GM18951 (cell line): ENCODE measurements at regions not wholly inside any gene's neighbourhood (a gene's known extent, or its start where the extent isn't known, plus 50 kb on each side); places are given as distances from the start of the nearest gene placed in this dataset.

Experiments used
- POLR2A ChIP-seq: IDR thresholded peaks from 4 replicates; pipeline ENCODE4 v1.6.1; 2011; ENCODE audit warnings: mild to moderate bottlenecking; ENCODE audit not compliant: insufficient read length, insufficient read depth; ENCODE audit errors: extremely low read depth
- in situ Hi-C: fragments of 300-500 bp; cut with MboI; formaldehyde crosslinking; loops from one replicate; pipeline ENCODE4 v1.12.0; 2022; ENCODE audit warnings: low sequenced_read_pairs, mixed read lengths, inconsistent platforms; ENCODE audit not compliant: unreplicated experiment

GRCh38 chr21:15430577-15430976, 299.2 kb upstream of the USP25 start:
- no peak for TF ChIP-seq POLR2A
- in situ Hi-C loops: no loop called here

GRCh38 chr21:15431053-15431452, 298.7 kb upstream of the USP25 start:
- in situ Hi-C loops: no loop called here
- TF ChIP-seq POLR2A: no peak

GRCh38 chr21:15433091-15433490, 296.7 kb upstream of the USP25 start:
- TF ChIP-seq POLR2A: no peak
- in situ Hi-C loops: no loop called here

GRCh38 chr21:15434163-15434905, 295.4 kb upstream of the USP25 start:
- TF ChIP-seq POLR2A: no peak
- in situ Hi-C loops: no loop called here

- TF ChIP-seq POLR2A: no peak
- in situ Hi-C loops: no loop called here
These were observed 293.8 kb upstream of the USP25 start for GRCh38 chr21:15436031-15436430.

- TF ChIP-seq POLR2A: no peak
- in situ Hi-C loops: no loop called here
These were observed 291.9 kb upstream of the USP25 start for GRCh38 chr21:15437883-15438282.

- in situ Hi-C loops: no loop called here
- TF ChIP-seq POLR2A: no peak
These were observed 290.1 kb upstream of the USP25 start for GRCh38 chr21:15439726-15440125.

- TF ChIP-seq POLR2A: no peak
- in situ Hi-C loops: no loop called here
These were observed 288.7 kb upstream of the USP25 start for GRCh38 chr21:15441060-15441493.

GRCh38 chr21:15441992-15442391, 287.8 kb upstream of the USP25 start:
- in situ Hi-C loops: no loop called here
- no peak for TF ChIP-seq POLR2A

- no peak for TF ChIP-seq POLR2A
- in situ Hi-C loops: no loop called here
These were observed 286.9 kb upstream of the USP25 start for GRCh38 chr21:15442743-15443469.

- no peak for TF ChIP-seq POLR2A
- in situ Hi-C loops: no loop called here
These were observed 286.1 kb upstream of the USP25 start for GRCh38 chr21:15443740-15444117.

GRCh38 chr21:15444118-15444960, 285.4 kb upstream of the USP25 start:
- no peak for TF ChIP-seq POLR2A
- in situ Hi-C loops: no loop called here

GRCh38 chr21:15445327-15445726, 284.5 kb upstream of the USP25 start:
- in situ Hi-C loops: no loop called here
- TF ChIP-seq POLR2A: no peak
